GM18502 (cell line): ENCODE measurements at regions not wholly inside any gene's neighbourhood (a gene's known extent, or its start where the extent isn't known, plus 50 kb on each side); places are given as distances from the start of the nearest gene placed in this dataset.

Source experiments
- ATAC-seq: cut with Tn5 transposase; IDR thresholded peaks from one replicate; pipeline ENCODE4 v1.9.1; 2021; ENCODE audit warnings: mild to moderate bottlenecking; ENCODE audit not compliant: unreplicated experiment, poor library complexity

GRCh38 chr11:28420099-28420498, 311.9 kb downstream of the METTL15 start:
- no peak for ATAC-seq

DNA sequence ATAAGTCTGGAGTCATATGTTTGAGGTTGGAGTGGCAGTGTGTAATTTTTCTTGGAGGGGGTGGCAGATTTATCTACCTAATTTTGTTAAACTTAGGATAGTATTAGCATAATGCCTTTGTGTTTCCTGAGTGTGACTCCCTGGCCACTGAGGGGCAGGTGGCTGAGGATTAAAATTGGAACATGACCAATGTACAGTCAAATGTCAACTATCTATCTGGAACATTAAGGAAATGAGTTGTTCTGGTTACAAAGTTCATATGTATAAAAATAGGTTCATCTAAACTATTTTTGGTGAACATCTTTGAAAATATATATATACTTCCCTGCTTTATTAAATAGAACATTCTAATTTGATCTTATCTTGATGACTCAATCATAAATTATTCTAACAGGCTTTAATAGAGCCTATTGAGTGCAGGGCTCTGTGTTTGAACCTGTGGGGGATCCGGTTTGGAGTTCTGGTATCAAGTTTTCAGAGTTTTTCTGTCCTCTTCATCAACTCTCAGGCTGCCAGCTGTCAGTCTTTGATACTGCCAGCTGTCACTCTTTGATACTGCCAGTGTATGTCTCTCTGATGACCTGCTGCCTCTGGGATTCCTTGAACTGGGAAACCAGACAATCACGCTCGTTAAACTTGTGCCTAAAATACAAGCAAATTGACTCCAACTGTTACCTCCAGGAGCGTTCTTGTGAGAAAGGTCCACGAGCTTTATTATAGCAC, 309.6 kb downstream of the METTL15 start:
- no peak for ATAC-seq

DNA sequence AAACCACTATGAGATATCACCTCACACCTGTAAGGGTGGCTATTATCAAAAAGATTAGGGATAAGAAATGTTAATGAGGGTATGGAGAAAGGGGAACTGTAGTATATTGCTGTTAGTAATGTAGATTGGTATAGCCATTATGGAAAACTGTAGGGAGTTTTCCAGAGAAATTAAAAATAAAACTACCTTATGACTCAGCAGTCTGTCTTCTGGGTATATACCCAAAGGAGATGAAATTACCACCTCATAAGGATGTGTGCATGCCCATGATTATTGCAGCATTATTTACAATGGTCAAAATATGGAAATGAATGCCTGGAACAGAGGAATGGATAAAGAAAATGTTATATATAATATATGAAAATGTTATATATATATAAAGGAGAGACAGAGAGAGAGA, 303.8 kb downstream of the METTL15 start:
- no peak for ATAC-seq

DNA sequence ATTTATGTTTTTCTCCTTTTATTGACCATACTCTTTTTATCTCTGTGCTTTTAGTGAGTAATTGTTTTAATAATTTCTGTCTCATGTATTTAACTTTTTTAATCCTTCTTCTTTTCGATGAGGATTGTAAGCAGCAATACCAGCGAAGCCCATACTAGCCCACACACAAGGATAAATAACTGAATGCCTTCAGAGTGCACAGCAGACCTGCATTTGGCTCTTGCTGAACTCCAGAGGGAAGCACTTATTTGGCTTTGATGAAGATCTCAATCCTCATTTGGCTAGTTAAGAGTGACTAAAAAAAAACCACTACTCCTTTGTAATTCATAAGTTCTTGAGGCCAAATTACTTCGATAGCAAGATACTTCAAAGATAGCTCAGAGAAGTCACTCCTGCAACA, 293.3 kb downstream of the METTL15 start:
- ATAC-seq, result no peak

- no peak for ATAC-seq
Measured at GRCh38 chr11:28400331-28401100, 292.3 kb downstream of the METTL15 start.

- no peak for ATAC-seq
Measured at GRCh38 chr11:28393348-28393747, 285.2 kb downstream of the METTL15 start.

DNA sequence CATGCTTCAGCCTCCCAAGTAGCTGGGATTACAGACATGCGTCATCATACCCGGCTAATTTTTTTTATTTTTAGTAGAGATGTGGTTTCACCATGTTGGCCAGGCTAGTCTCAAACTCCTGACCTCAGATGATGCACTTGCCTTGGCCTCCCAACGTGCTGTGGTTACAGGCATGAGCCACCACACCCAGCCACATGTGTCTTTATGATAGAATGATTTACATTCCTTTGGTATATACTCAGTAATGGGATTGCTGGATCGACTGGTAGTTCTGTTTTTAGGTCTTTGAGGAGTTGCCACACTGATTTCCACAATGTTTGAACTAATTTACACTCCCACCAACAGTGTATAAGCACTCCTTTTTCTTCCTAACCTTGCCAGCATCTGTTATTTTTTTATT, 276.2 kb downstream of the METTL15 start:
- no peak for ATAC-seq

GRCh38 chr11:28383456-28383855, 275.3 kb downstream of the METTL15 start:
- ATAC-seq, result no peak
